ENCODE measurements at regions not wholly inside any gene's neighbourhood (a gene's known extent, or its start where the extent isn't known, plus 50 kb on each side); places are given as distances from the start of the nearest gene placed in this dataset.
A peak's percentile ranks its signal among the peaks of the same experiment; 100 is the strongest.
"Not testable (repeated sequence)": the region's sequence is repeated elsewhere in the genome, so short reads cannot be mapped to it uniquely, and the experiment has no call there.

DNA sequence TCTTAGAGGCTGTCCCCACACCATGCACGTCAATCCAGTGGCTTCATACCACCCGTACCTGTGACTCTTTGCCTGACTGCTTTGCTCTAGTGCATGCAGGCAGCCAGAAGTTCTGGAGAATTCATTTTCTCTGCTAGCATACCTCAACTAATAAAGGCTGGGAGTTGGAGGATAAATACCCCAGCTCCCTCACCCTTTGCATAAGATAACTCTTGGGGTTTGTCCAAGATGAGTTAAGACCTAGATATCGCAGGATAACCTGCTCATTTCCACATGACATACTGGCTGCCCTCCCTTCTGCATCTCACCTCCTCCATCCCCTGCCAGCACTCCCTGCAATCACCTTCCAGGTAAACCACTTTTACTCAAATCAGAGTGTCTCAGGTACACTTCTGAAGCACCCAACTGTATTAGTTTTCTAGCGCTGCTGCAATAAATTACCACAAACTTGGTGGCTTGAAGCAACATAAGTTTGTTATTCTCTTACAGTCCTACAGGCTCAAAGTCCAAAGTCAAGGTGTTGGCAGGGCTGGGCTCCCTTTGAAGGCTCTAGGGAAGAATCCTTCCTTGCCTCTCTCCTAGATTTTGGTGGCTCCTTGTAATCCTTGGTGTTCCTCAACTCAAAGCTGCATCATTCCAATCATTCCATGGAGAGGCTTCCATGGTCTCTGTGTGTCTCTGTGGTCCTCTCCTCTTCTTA, 146.8 kb downstream of the CRLF3 start (continued):
- TF ChIP-seq CTCF (IDR thresholded peaks at IDR 0.05 in 2 of 3, conservative IDR thresholded peaks at IDR 0.05 in 1 of 3; ENCODE audit: borderline replicate concordance in 1 of 3, insufficient read depth in 1 of 3, low read depth in 2 of 3, low read length in 2 of 3): no peak

DNA sequence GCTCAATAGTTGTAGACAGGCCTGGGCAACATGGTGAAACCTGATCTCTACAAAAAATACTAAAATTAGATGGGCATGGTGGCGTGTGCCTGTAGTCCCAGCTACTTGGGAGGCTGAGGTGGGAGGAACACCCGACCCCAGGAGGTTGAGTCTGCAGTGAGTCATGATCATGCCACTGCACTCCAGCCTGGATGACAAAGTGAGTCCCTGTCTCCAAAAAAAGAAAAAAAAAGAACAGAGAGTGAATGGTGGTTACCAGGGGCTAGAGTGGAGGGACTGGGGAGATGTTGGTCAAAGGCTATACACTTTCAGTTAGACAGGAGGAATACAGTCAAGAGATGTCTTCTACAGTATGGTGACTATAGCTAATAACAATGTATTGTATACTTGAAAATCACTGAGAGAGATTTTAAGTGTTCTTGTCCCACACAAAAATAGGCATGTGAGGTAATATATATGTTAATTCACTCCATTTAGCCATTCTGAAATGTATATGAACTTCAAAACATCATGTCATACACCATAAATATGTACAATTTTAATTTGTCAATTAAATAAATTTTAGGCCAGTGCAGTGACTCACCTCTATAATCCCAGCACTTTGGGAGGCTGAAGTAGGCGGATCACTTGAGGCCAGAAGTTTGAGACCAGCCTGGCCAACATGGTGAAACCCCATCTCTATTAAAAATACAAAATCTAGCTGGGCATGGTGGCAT, 148.6 kb downstream of the CRLF3 start:
- CTCF ChIA-PET; BruUV-seq (replicated peaks); RAD21 ChIA-PET (ENCODE audit: low non-redundant PET in 1 of 2, low total read pairs in 2 of 2, uncharacterized antibody in 2 of 2, unreplicated experiment in 2 of 2): not testable (repeated sequence)

GRCh38 chr17:30669217-30669649, 155.3 kb downstream of the CRLF3 start:
- intact Hi-C loops (cut with micrococcal nuclease); DNase-seq (ENCODE audit: low read depth, low spot score); H3K4me3 ChIP-seq (replicated peaks in 1 of 2; ENCODE audit: low read depth in 1 of 2, low read length in 2 of 2); H4K20me1 ChIP-seq (ENCODE audit: insufficient read depth); H3K9me2 ChIP-seq (ENCODE audit: insufficient read depth); H3K9me3 ChIP-seq (ENCODE audit: control insufficient read depth in 1 of 2, insufficient read depth in 1 of 2, low read depth in 1 of 2, low read length in 2 of 2); H3K9ac ChIP-seq (ENCODE audit: low read length); H3K4me2 ChIP-seq (ENCODE audit: low read length); H3K27me3 ChIP-seq (ENCODE audit: insufficient read depth, low read length); H3K27ac ChIP-seq (ENCODE audit: low read depth, low read length); BruUV-seq (replicated peaks); H2AFZ ChIP-seq (ENCODE audit: low read depth, low read length, poor library complexity, severe bottlenecking); H3K36me3 ChIP-seq (ENCODE audit: control insufficient read depth in 1 of 2, insufficient read depth in 2 of 2, low read length in 2 of 2); H3K4me1 ChIP-seq (ENCODE audit: control insufficient read depth in 1 of 2, insufficient read depth in 2 of 2, low read length in 2 of 2); RAD21 ChIA-PET (ENCODE audit: low non-redundant PET in 1 of 2, low total read pairs in 2 of 2, uncharacterized antibody in 2 of 2, unreplicated experiment in 2 of 2); POLR2A ChIA-PET; ATAC-seq; H3K79me2 ChIP-seq (ENCODE audit: insufficient read depth, low read length); CTCF ChIA-PET: not testable (repeated sequence)

More for the DNA sequence above, 148.6 kb downstream of the CRLF3 start:
- H3K4me1 ChIP-seq (ENCODE audit: control insufficient read depth in 1 of 2, insufficient read depth in 2 of 2, low read length in 2 of 2); H3K27me3 ChIP-seq (ENCODE audit: insufficient read depth, low read length); H3K9me2 ChIP-seq (ENCODE audit: insufficient read depth); ATAC-seq; POLR2A ChIA-PET; H3K27ac ChIP-seq (ENCODE audit: low read depth, low read length); H3K79me2 ChIP-seq (ENCODE audit: insufficient read depth, low read length); H3K36me3 ChIP-seq (ENCODE audit: control insufficient read depth in 1 of 2, insufficient read depth in 2 of 2, low read length in 2 of 2); H4K20me1 ChIP-seq (ENCODE audit: insufficient read depth); H3K9me3 ChIP-seq (ENCODE audit: control insufficient read depth in 1 of 2, insufficient read depth in 1 of 2, low read depth in 1 of 2, low read length in 2 of 2); H3K4me3 ChIP-seq (replicated peaks in 1 of 2; ENCODE audit: low read depth in 1 of 2, low read length in 2 of 2); H2AFZ ChIP-seq (ENCODE audit: low read depth, low read length, poor library complexity, severe bottlenecking); H3K4me2 ChIP-seq (ENCODE audit: low read length); DNase-seq (ENCODE audit: low read depth, low spot score); H3K9ac ChIP-seq (ENCODE audit: low read length); intact Hi-C loops (cut with micrococcal nuclease): not testable (repeated sequence)

GRCh38 chr17:30668360-30669181, 155.9 kb downstream of the CRLF3 start:
- CTCF ChIA-PET: not testable (repeated sequence)

More at GRCh38 chr17:30668360-30669181, 155.9 kb downstream of the CRLF3 start:
- BruUV-seq (replicated peaks); H2AFZ ChIP-seq (ENCODE audit: low read depth, low read length, poor library complexity, severe bottlenecking); H3K27me3 ChIP-seq (ENCODE audit: insufficient read depth, low read length); POLR2A ChIA-PET; H3K9ac ChIP-seq (ENCODE audit: low read length); H3K4me3 ChIP-seq (replicated peaks in 1 of 2; ENCODE audit: low read depth in 1 of 2, low read length in 2 of 2); H3K79me2 ChIP-seq (ENCODE audit: insufficient read depth, low read length); H3K9me2 ChIP-seq (ENCODE audit: insufficient read depth); H3K27ac ChIP-seq (ENCODE audit: low read depth, low read length); H3K4me1 ChIP-seq (ENCODE audit: control insufficient read depth in 1 of 2, insufficient read depth in 2 of 2, low read length in 2 of 2); H3K4me2 ChIP-seq (ENCODE audit: low read length); intact Hi-C loops (cut with micrococcal nuclease); H3K9me3 ChIP-seq (ENCODE audit: control insufficient read depth in 1 of 2, insufficient read depth in 1 of 2, low read depth in 1 of 2, low read length in 2 of 2); H3K36me3 ChIP-seq (ENCODE audit: control insufficient read depth in 1 of 2, insufficient read depth in 2 of 2, low read length in 2 of 2); DNase-seq (ENCODE audit: low read depth, low spot score); RAD21 ChIA-PET (ENCODE audit: low non-redundant PET in 1 of 2, low total read pairs in 2 of 2, uncharacterized antibody in 2 of 2, unreplicated experiment in 2 of 2); H4K20me1 ChIP-seq (ENCODE audit: insufficient read depth): not testable (repeated sequence)
- peak; percentile 27; the same call in 1 of the 2 replicates for ATAC-seq

All from HCT116 (cell line).